Activated CD8-positive, alpha-beta T cell treated with anti-CD3 and anti-CD28 coated beads for 36 hours (primary cell): ENCODE measurements at regions not wholly inside any gene's neighbourhood (a gene's known extent, or its start where the extent isn't known, plus 50 kb on each side); places are given as distances from the start of the nearest gene placed in this dataset.

Experiments used
- ATAC-seq: fragments of 200-7000 bp; cut with Tn5 transposase; one replicate; pipeline ENCODE4 v1.10.0; 2021; ENCODE audit warnings: mild to moderate bottlenecking, moderate library complexity
- CTCF ChIA-PET: fragments of 350-600 bp; sonication (Branson Sonifier 250); formaldehyde crosslinking; loops from one replicate; lab custom pipeline; 2021; ENCODE audit warnings: antibody characterized with exemption; lab: Charles Lee
- POLR2A ChIA-PET: fragments of 350-600 bp; sonication (Branson Sonifier 250); formaldehyde crosslinking; loops from one replicate; lab custom pipeline; 2021; ENCODE audit warnings: antibody characterized with exemption; lab: Charles Lee
- DNase-seq: peaks from one replicate; pipeline ENCODE4 v3.0.0-alpha.2; 2020
- H3K27ac Mint-ChIP-seq: one replicate; pipeline ENCODE4 v1.8.0; 2021; ENCODE audit warnings: mild to moderate bottlenecking, mixed read lengths
- H3K27me3 Mint-ChIP-seq: one replicate; pipeline ENCODE4 v1.8.0; 2021; ENCODE audit warnings: mixed read lengths
- H3K36me3 Mint-ChIP-seq: one replicate; pipeline ENCODE4 v1.8.0; 2021; ENCODE audit warnings: low read depth, mixed read lengths
- H3K4me1 Mint-ChIP-seq: one replicate; pipeline ENCODE4 v1.8.0; 2021; ENCODE audit warnings: low read depth, mixed read lengths
- H3K4me3 Mint-ChIP-seq: one replicate; pipeline ENCODE4 v1.8.0; 2021; ENCODE audit warnings: mild to moderate bottlenecking, moderate library complexity, mixed read lengths
- H3K9me3 Mint-ChIP-seq: one replicate; pipeline ENCODE4 v1.8.0; 2021; ENCODE audit warnings: mixed read lengths
- intact Hi-C: fragments of 100-400 bp; cut with micrococcal nuclease; formaldehyde crosslinking; loops from one replicate; pipeline ENCODE4 v1.10.0; 2022
- TF ChIP-seq, protein P1 (sequence below): fragments of 200-600 bp; IDR thresholded peaks from one replicate; pipeline ENCODE4 v1.8.0; 2022; ENCODE audit warnings: antibody characterized with exemption, mild to moderate bottlenecking

DNA sequence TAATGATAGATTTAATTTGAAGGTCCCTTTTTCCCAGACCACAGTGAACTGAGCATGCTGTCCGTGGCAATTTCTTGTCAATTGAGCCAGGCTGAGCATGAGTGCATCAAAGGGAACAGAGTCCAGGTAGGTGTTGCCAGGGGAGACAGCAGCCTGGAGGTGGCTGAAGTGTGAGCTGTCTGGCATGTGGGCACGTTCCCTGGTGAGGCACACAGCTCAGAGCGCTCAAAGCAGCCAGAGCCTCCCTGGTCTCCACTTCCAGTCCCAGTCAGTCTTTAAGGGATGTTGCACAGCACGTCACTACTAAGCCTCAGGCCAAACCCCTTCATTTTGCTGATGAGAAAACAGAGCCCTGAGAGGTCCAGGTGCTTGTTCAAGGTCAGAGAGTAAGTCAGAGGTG, 251.4 kb downstream of the MATN1 start:
- no peaks in the 10 kb centered on the region for H3K9me3 Mint-ChIP-seq
- ChIA-PET CTCF (no interaction called here), POLR2A (no interaction called here)
- no peak overlapping the region for H3K4me3 Mint-ChIP-seq
- H3K4me1 Mint-ChIP-seq: peaks cover 2% of the 10 kb centered on the region
- no peak for ATAC-seq
- no peaks in the 10 kb centered on the region for H3K27me3 Mint-ChIP-seq
- intact Hi-C loops: no loop called here
- no peaks in the 10 kb centered on the region for H3K36me3 Mint-ChIP-seq
- TF ChIP-seq, protein P1, sequence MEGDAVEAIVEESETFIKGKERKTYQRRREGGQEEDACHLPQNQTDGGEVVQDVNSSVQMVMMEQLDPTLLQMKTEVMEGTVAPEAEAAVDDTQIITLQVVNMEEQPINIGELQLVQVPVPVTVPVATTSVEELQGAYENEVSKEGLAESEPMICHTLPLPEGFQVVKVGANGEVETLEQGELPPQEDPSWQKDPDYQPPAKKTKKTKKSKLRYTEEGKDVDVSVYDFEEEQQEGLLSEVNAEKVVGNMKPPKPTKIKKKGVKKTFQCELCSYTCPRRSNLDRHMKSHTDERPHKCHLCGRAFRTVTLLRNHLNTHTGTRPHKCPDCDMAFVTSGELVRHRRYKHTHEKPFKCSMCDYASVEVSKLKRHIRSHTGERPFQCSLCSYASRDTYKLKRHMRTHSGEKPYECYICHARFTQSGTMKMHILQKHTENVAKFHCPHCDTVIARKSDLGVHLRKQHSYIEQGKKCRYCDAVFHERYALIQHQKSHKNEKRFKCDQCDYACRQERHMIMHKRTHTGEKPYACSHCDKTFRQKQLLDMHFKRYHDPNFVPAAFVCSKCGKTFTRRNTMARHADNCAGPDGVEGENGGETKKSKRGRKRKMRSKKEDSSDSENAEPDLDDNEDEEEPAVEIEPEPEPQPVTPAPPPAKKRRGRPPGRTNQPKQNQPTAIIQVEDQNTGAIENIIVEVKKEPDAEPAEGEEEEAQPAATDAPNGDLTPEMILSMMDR: no peak
- no peak for DNase-seq
- no peak overlapping the region for H3K27ac Mint-ChIP-seq

DNA sequence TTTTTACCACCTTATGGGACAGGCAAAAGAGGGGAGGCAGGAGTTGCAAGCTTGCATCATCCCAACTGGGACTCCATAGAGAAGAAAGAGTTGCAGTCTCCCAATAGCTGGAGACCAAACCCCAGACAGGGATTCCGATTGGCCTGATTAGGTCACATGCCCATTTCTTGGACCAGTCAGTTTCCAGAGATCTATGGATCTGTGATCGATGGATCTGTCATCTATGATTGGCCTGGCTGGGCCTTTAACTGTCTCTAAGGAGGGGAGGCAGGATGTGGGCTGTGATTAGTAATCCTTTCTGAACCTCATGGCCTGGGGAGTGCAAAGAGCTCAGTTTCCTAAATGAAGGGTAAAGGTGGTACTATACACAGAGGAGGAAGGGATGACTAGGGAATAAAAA, 252.1 kb downstream of the MATN1 start:
- no peak overlapping the region for H3K4me3 Mint-ChIP-seq
- no peaks in the 10 kb centered on the region for H3K36me3 Mint-ChIP-seq
- H3K27me3 Mint-ChIP-seq: peaks cover 2% of the 10 kb centered on the region
- POLR2A ChIA-PET: no interaction called here
- H3K4me1 Mint-ChIP-seq: peaks cover 2% of the 10 kb centered on the region
- no peaks in the 10 kb centered on the region for H3K9me3 Mint-ChIP-seq
- CTCF ChIA-PET: no interaction called here
- ATAC-seq: peak; percentile 71
- peak; percentile 29 for DNase-seq
- TF ChIP-seq, protein P1: no peak
- intact Hi-C loops: no loop called here
- no peak overlapping the region for H3K27ac Mint-ChIP-seq

DNA sequence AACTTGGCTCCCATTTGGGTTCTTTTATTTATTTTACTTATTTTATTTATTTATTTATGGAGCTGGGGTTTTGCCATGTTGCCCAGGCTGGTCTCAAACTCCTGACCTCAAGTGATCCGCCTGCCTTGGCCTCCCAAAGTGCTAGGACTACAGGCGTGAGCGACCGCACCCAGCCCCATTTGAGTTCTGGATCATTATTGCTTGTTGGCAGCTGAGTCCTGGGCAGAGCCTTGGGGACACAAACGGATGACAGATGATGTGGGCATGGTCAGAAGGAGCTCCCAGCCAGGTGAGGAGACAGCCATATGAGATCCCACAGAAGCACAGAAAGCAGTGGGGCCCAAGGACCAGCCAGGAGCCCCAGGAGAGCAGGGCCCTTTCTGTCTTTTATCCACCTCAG, 254.0 kb downstream of the MATN1 start:
- H3K4me3 Mint-ChIP-seq: no peak overlapping the region
- no peaks in the 10 kb centered on the region for H3K9me3 Mint-ChIP-seq
- TF ChIP-seq, protein P1: no peak
- peaks cover 2% of the 10 kb centered on the region for H3K27me3 Mint-ChIP-seq
- ATAC-seq (no peak), DNase-seq (no peak)
- ChIA-PET POLR2A (no interaction called here), CTCF (interaction anchor here (1.4 kb wide), 1 partner anchor 13 kb away, joined by 3 read pairs; no protein-coding TSS in a partner anchor)
- peaks cover 2% of the 10 kb centered on the region for H3K4me1 Mint-ChIP-seq
- intact Hi-C loops: no loop called here
- H3K27ac Mint-ChIP-seq: no peak overlapping the region
- H3K36me3 Mint-ChIP-seq: no peaks in the 10 kb centered on the region

DNA sequence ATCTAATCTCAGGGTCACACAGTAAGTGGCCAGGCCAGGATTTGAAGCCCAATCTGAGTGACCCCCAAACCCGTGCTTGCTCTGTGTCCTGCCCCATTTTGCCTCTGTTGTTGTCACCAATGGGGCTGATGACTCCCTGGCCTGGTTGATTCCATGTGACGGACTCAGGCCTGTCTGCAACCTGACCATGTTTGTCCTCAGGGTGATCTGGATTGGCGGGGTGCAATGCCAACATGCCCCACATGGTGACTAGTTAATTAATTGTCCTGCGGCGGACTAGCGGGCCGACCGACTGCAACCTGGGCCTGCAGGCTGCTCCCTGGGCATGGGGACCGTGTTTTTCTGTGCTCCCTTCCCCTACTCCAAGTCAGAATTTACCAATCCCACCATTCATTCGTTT, 256.3 kb downstream of the MATN1 start:
- TF ChIP-seq, protein P1: no peak
- Mint-ChIP-seq H3K27me3 (peaks cover 2% of the 10 kb centered on the region), H3K36me3 (no peaks in the 10 kb centered on the region), H3K9me3 (no peaks in the 10 kb centered on the region), H3K27ac (no peak overlapping the region), H3K4me1 (peaks cover 2% of the 10 kb centered on the region), H3K4me3 (no peak overlapping the region)
- DNase-seq: no peak
- ChIA-PET CTCF (no interaction called here), POLR2A (no interaction called here)
- intact Hi-C loops: no loop called here
- no peak for ATAC-seq

DNA sequence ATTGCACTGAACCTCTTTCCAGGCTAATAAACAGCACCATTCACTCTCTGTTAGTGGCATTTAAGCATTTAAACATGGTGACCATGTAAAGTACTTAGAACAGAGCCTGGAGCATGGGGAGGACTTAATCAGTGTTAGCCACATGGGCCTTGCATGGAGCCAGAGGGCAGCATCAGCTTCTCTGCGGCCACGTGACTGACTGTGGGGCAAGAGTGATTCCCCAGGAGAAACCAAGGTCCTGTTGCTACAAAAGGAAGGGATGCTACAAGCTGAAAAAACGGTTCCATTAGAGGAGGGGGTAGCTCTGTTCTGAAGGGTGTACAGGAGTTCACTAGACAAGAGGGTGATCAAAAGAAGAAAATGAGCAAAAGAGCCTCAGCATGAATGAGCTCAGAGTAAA, 256.8 kb downstream of the MATN1 start:
- H3K9me3 Mint-ChIP-seq: no peaks in the 10 kb centered on the region

More for the DNA sequence above, 256.8 kb downstream of the MATN1 start:
- no peak overlapping the region for H3K27ac Mint-ChIP-seq
- intact Hi-C loops: no loop called here
- H3K36me3 Mint-ChIP-seq: no peaks in the 10 kb centered on the region
- TF ChIP-seq, protein P1: no peak
- DNase-seq: no peak
- H3K4me1 Mint-ChIP-seq: peaks cover 2% of the 10 kb centered on the region
- ChIA-PET CTCF (no interaction called here), POLR2A (no interaction called here)
- peaks cover 2% of the 10 kb centered on the region for H3K27me3 Mint-ChIP-seq
- ATAC-seq: no peak
- no peak overlapping the region for H3K4me3 Mint-ChIP-seq
